HL-60/S4 (cell line): ENCODE measurements at regions not wholly inside any gene's neighbourhood (a gene's known extent, or its start where the extent isn't known, plus 50 kb on each side); places are given as distances from the start of the nearest gene placed in this dataset.

Experiments
- in situ Hi-C: fragments of 300-500 bp; cut with MboI; formaldehyde crosslinking; loops from 2 replicates; pipeline ENCODE4 v1.14.3; 2022; ENCODE audit warnings: low sequenced_read_pairs

DNA sequence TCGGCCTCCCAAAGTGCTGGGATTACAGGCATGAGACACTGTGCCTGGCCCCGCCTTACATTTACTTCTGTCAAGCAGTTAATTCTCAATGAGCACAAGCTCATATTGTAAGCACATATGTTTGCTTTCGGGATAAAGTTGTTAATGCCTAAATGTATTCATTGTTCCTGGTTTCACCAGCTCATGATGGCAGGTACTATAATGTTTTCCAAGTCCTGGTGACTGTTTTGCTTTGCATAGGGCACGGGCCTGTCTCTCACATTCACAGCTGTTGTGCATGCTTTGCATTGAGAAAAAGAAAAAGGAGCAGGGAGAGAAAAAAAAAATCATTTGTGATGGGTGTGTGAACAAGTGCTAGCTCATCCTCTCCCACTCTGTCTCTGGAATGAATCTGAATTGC lies 661.2 kb upstream of the TENM3 start:
- in situ Hi-C loops = no loop called here

- in situ Hi-C loops = no loop called here
These were observed 660.6 kb upstream of the TENM3 start for GRCh38 chr4:181582595-181582994.

DNA sequence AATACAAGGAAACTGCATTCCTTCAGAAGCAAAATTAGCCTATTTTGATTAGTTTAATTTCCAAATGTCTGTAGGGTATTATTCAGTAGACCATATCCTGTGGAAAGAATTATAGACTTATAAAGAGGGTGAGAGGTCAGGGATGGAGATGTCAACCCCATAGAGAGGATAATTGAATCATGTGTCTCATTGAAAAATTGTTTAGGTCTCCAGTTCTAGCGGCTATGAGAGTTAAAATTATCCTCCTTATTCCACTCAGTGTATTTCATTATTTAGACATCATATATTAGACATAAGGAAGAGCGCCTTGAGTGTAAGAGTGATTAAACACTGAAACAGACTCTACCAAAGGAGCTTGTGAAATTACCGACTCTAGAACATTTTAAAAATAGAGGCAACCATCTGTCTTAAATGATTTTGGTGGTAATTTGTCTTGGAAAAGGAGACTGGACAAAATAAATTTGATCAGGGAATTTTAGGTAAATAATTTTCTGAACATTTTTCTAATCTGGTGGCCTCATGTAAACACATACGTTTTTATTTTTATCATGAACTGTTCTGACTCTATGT lies 654.4 kb upstream of the TENM3 start:
- in situ Hi-C loops = no loop called here

- in situ Hi-C loops = no loop called here
These were observed 650.9 kb upstream of the TENM3 start for GRCh38 chr4:181592221-181592745.

- in situ Hi-C loops = no loop called here
These were observed 649.5 kb upstream of the TENM3 start for GRCh38 chr4:181593703-181594102.

DNA sequence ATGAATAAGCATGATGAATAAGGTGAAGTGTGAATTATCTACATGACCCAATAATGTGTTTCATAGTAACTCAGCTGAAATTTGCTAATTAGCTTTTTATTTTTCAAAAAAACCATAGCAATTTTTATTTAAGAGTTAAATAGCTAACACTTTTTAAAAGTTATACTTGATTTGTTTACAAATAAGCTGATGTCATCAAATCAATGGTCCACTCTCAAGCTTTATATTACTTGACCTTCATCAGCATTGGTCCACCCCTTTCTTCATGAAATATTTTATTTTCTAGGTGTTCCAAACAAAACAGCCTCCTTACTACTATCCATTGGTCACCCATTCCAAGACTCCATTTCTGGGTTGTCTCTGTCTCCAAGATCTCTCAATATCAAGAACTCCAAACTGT lies 649.0 kb upstream of the TENM3 start:
- in situ Hi-C loops = no loop called here

GRCh38 chr4:181595716-181596115 lies 647.5 kb upstream of the TENM3 start:
- in situ Hi-C loops = no loop called here

DNA sequence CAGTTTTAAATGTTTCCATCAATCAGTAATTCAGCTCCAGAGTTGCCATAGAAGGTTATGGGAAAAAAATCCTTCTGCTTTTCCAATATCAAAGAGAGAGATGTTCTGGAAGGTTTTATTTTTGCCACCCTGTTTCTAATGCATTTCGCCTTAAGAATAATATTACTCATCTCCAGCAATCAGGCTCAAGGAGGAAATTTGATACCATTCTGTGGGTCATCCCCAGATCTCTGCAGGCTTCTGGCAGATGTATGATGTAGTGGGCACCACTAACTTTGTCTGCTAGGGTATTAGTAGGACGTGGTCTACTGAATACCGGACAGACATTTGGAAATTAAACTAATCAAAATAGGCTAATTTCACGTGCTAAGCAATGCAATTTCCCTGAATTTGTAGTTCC lies 645.4 kb upstream of the TENM3 start:
- in situ Hi-C loops = no loop called here

- in situ Hi-C loops = no loop called here
These were observed 644.1 kb upstream of the TENM3 start for GRCh38 chr4:181599134-181599533.

GRCh38 chr4:181601103-181601502 lies 642.1 kb upstream of the TENM3 start:
- in situ Hi-C loops = no loop called here

DNA sequence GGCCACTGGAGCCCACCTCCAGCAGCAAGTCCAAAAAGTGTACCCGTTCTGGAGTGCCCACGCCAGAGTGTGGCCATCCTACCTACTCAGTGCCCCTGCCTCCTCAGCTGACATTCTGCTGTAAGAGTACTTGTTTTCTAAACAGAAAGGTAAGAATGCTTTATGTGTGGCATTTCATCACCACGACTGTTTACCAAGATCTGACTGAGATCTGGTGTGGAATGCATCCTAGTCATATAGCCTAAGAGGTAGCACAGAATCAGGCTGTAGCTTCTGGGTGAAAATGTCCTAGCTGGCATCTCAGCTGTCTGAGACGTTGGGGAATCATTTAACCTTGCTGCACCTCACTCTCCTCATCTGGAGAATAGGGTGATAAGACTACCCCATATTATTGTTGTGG lies 638.7 kb upstream of the TENM3 start:
- in situ Hi-C loops = no loop called here

DNA sequence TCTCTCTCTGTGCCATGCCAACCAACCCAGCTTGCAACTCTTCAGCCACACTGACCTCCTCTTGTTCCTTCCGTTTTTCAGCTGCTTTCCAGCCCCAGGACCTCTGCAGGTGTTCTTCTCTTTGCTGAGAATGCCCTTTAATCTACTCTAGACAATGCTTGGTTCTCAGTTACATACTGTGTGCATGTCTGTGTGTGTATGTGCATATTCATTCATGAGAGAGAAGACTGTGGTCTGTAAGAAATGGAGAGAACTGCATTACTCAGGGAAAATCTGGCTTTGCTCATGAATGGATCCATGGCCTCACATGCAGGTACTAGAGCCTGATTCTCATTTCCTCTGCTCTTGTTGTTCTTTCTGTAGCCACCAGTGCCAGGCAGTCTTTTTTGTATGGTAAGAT lies 636.9 kb upstream of the TENM3 start:
- in situ Hi-C loops = no loop called here

- in situ Hi-C loops = no loop called here
These were observed 635.0 kb upstream of the TENM3 start for GRCh38 chr4:181608181-181608580.

GRCh38 chr4:181611033-181611711 lies 632.0 kb upstream of the TENM3 start:
- in situ Hi-C loops = no loop called here

DNA sequence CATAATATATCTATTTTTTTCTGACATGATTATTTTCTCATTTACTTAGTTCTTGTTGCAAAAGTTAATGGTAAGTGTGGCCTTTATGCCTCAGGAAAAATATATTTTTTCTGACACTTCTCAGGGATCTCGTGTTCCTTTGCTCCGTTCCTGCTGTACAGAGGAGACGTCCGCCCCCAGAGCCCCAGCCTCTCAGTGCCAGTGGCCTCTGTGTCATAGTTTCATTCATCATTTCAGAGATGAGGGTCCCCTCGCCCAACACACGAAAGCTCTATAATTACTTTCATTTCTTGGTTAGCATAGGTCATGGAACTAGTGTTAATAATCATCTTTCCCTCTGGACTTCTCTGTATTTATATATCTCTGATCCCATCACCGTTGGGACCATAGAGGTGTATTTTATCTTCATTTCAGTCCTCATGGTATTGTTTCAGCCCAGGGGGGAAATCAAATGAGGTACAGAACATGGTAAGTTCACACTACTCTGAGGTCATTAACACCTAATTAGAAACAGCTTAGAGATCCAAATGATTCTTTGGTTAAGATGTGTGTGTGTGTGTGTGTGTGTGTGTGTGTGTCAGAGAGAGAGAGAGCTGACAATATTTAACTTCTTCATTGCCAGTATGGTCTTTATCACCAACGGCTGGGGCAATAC lies 631.1 kb upstream of the TENM3 start:
- in situ Hi-C loops = no loop called here

GRCh38 chr4:181613200-181613599 lies 630.0 kb upstream of the TENM3 start:
- in situ Hi-C loops = no loop called here

GRCh38 chr4:181618038-181618618 lies 625.1 kb upstream of the TENM3 start:
- in situ Hi-C loops = no loop called here

- in situ Hi-C loops = no loop called here
These were observed 624.3 kb upstream of the TENM3 start for GRCh38 chr4:181618896-181619295.

GRCh38 chr4:181619651-181620050 lies 623.6 kb upstream of the TENM3 start:
- in situ Hi-C loops = no loop called here

DNA sequence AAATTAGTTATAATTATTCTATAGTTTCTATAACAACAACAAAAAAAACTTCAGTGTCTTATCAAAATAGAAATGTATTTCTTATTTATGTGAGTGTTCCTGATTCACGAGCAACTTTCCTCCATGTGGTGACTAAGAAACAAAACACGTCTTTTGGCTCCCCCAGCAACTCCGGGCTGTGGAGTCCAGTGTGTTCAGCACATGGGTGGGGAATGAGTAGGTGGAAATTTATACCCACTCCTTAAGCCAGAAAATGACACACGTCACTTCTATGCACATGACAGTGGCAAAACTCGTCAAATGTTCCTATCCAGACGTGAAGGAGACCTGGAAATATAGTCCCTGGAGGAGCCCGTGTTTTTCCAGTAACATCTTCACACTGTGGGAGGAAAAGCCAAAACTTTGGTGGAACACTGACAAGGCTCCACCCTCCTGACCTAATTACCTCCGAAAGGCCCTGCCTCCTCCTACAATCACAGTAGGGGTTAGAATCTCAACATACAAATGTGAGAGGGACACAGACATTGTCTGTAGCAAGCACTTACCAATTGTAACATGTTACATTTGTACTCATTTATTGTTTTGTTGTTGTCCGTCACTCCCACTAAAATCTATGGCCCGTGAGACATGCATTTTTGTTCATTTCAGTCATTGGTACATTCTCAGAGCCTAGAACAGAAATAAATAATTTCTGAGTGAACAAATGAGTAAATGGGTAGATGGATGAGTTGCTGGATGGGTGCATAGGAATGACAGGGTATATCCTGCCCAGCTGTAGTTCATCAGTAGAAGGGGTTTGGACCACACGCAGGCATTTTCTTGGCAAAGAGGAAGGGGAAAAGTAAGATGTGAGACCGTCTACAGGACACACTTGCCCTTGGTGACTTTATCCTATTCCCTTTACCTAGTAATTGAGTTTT lies 605.8 kb upstream of the TENM3 start:
- in situ Hi-C loops = no loop called here

- in situ Hi-C loops = no loop called here
These were observed 599.7 kb upstream of the TENM3 start for GRCh38 chr4:181643466-181643865.
